PC-3 (cell line): ENCODE measurements at regions not wholly inside any gene's neighbourhood (a gene's known extent, or its start where the extent isn't known, plus 50 kb on each side); places are given as distances from the start of the nearest gene placed in this dataset.

Experiments
- CTCF ChIP-seq: fragments of 300-600 bp; sonication (generic); conservative IDR thresholded peaks from 2 replicates; pipeline ENCODE4 v1.5.1; 2017; ENCODE audit warnings: antibody characterized with exemption, low read depth, mild to moderate bottlenecking, low read length
- EZH2 ChIP-seq: fragments of 300-600 bp; sonication (generic); IDR thresholded peaks from one replicate; pipeline ENCODE4 v1.6.1; 2017; ENCODE audit warnings: antibody characterized with exemption, mild to moderate bottlenecking, low read length; ENCODE audit not compliant: unreplicated experiment

- TF ChIP-seq EZH2 (no peak), CTCF (no peak)
Observed at GRCh38 chr5:92484484-92484883, 1096.5 kb downstream of the NR2F1-AS1 start.
